ENCODE measurements at regions not wholly inside any gene's neighbourhood (a gene's known extent, or its start where the extent isn't known, plus 50 kb on each side); places are given as distances from the start of the nearest gene placed in this dataset.

- TF ChIP-seq ELF1 (IDR thresholded peaks at IDR 0.05; ENCODE audit: borderline replicate concordance, low read depth) = no peak
- no peaks in the 10 kb centered on the region for H3K27me3 ChIP-seq (ENCODE audit: insufficient read depth, low read length)
- no peak for DNase-seq (ENCODE audit: low read depth, low spot score)
- H2AFZ ChIP-seq (ENCODE audit: low read depth, low read length, poor library complexity, severe bottlenecking) = no peak overlapping the region
- POLR2A ChIA-PET = no interaction called here
- RAD21 ChIA-PET (ENCODE audit: low non-redundant PET in 1 of 2, low total read pairs in 2 of 2, uncharacterized antibody in 2 of 2, unreplicated experiment in 2 of 2) = no interaction called here
- H3K36me3 ChIP-seq (ENCODE audit: control insufficient read depth in 1 of 2, insufficient read depth in 2 of 2, low read length in 2 of 2) = no peaks in the 10 kb centered on the region
- no peaks in the 10 kb centered on the region for H4K20me1 ChIP-seq (ENCODE audit: insufficient read depth)
- no peaks in the 10 kb centered on the region for H3K9me2 ChIP-seq (ENCODE audit: insufficient read depth)
- no peak overlapping the region for H3K9ac ChIP-seq (ENCODE audit: low read length)
- no peaks in the 10 kb centered on the region for H3K79me2 ChIP-seq (ENCODE audit: insufficient read depth, low read length)
- no peaks in the 10 kb centered on the region for H3K9me3 ChIP-seq (ENCODE audit: control insufficient read depth in 1 of 2, insufficient read depth in 1 of 2, low read depth in 1 of 2, low read length in 2 of 2)
- H3K4me1 ChIP-seq (ENCODE audit: control insufficient read depth in 1 of 2, insufficient read depth in 2 of 2, low read length in 2 of 2) = no peaks in the 10 kb centered on the region
- no peak overlapping the region for H3K27ac ChIP-seq (ENCODE audit: low read depth, low read length)
- intact Hi-C loops (cut with micrococcal nuclease) = no loop called here
- no peak overlapping the region for H3K4me3 ChIP-seq (replicated peaks in 1 of 2; ENCODE audit: low read depth in 1 of 2, low read length in 2 of 2)
- CTCF ChIA-PET = no interaction called here
- BruUV-seq (replicated peaks) = no TSS peak
- ATAC-seq = no peak
- H3K4me2 ChIP-seq (ENCODE audit: low read length) = no peak overlapping the region
Observed at GRCh38 chr10:17538941-17539340, 78.2 kb downstream of the HACD1 start.

GRCh38 chr10:17537281-17537680, 79.9 kb downstream of the HACD1 start:
- no peak for ATAC-seq
- no peak overlapping the region for H3K4me2 ChIP-seq (ENCODE audit: low read length)
- POLR2A ChIA-PET = no interaction called here
- RAD21 ChIA-PET (ENCODE audit: low non-redundant PET in 1 of 2, low total read pairs in 2 of 2, uncharacterized antibody in 2 of 2, unreplicated experiment in 2 of 2) = no interaction called here
- H3K9me2 ChIP-seq (ENCODE audit: insufficient read depth) = no peaks in the 10 kb centered on the region
- no peak for TF ChIP-seq MAX (IDR thresholded peaks at IDR 0.05)
- H3K9ac ChIP-seq (ENCODE audit: low read length) = no peak overlapping the region
- no peaks in the 10 kb centered on the region for H3K36me3 ChIP-seq (ENCODE audit: control insufficient read depth in 1 of 2, insufficient read depth in 2 of 2, low read length in 2 of 2)
- H4K20me1 ChIP-seq (ENCODE audit: insufficient read depth) = no peaks in the 10 kb centered on the region
- CTCF ChIA-PET = no interaction called here
- no peaks in the 10 kb centered on the region for H3K9me3 ChIP-seq (ENCODE audit: control insufficient read depth in 1 of 2, insufficient read depth in 1 of 2, low read depth in 1 of 2, low read length in 2 of 2)
- no peak overlapping the region for H3K4me3 ChIP-seq (replicated peaks in 1 of 2; ENCODE audit: low read depth in 1 of 2, low read length in 2 of 2)
- no peaks in the 10 kb centered on the region for H3K27me3 ChIP-seq (ENCODE audit: insufficient read depth, low read length)
- intact Hi-C loops (cut with micrococcal nuclease) = no loop called here
- H3K4me1 ChIP-seq (ENCODE audit: control insufficient read depth in 1 of 2, insufficient read depth in 2 of 2, low read length in 2 of 2) = no peaks in the 10 kb centered on the region
- H2AFZ ChIP-seq (ENCODE audit: low read depth, low read length, poor library complexity, severe bottlenecking) = no peak overlapping the region
- no peaks in the 10 kb centered on the region for H3K79me2 ChIP-seq (ENCODE audit: insufficient read depth, low read length)
- BruUV-seq (replicated peaks) = no TSS peak
- H3K27ac ChIP-seq (ENCODE audit: low read depth, low read length) = no peak overlapping the region
- no peak for DNase-seq (ENCODE audit: low read depth, low spot score)

- H3K9me2 ChIP-seq (ENCODE audit: insufficient read depth) = no peaks in the 10 kb centered on the region
- ChIA-PET POLR2A (no interaction called here), RAD21 (ENCODE audit: low non-redundant PET in 1 of 2, low total read pairs in 2 of 2, uncharacterized antibody in 2 of 2, unreplicated experiment in 2 of 2) (no interaction called here), CTCF (no interaction called here)
- intact Hi-C loops (cut with micrococcal nuclease) = no loop called here
- H3K4me3 ChIP-seq (replicated peaks in 1 of 2; ENCODE audit: low read depth in 1 of 2, low read length in 2 of 2) = no peak overlapping the region
- no peaks in the 10 kb centered on the region for H3K4me1 ChIP-seq (ENCODE audit: control insufficient read depth in 1 of 2, insufficient read depth in 2 of 2, low read length in 2 of 2)
- no peaks in the 10 kb centered on the region for H3K27me3 ChIP-seq (ENCODE audit: insufficient read depth, low read length)
- H3K9me3 ChIP-seq (ENCODE audit: control insufficient read depth in 1 of 2, insufficient read depth in 1 of 2, low read depth in 1 of 2, low read length in 2 of 2) = no peaks in the 10 kb centered on the region
- ATAC-seq (no peak), DNase-seq (ENCODE audit: low read depth, low spot score) (no peak)
- no peak overlapping the region for H3K4me2 ChIP-seq (ENCODE audit: low read length)
- no peaks in the 10 kb centered on the region for H3K36me3 ChIP-seq (ENCODE audit: control insufficient read depth in 1 of 2, insufficient read depth in 2 of 2, low read length in 2 of 2)
- BruUV-seq (replicated peaks) = no TSS peak
- H4K20me1 ChIP-seq (ENCODE audit: insufficient read depth) = no peaks in the 10 kb centered on the region
- no peak overlapping the region for H3K27ac ChIP-seq (ENCODE audit: low read depth, low read length)
- no peak overlapping the region for H3K9ac ChIP-seq (ENCODE audit: low read length)
- H3K79me2 ChIP-seq (ENCODE audit: insufficient read depth, low read length) = no peaks in the 10 kb centered on the region
- no peak for TF ChIP-seq SP1 (IDR thresholded peaks at IDR 0.05; ENCODE audit: low read depth)
- TF ChIP-seq ZFX (IDR thresholded peaks at IDR 0.05) = no peak
- no peak for TF ChIP-seq TCF7L2 (IDR thresholded peaks at IDR 0.05; ENCODE audit: borderline replicate concordance, extremely low read depth, insufficient read depth, insufficient read length)
- no peak for TF ChIP-seq EZH2phosphoT487 (IDR thresholded peaks at IDR 0.05; ENCODE audit: borderline replicate concordance)
- no peak for TF ChIP-seq POLR2A (IDR thresholded peaks at IDR 0.05; ENCODE audit: borderline replicate concordance, extremely low read depth, insufficient read depth, insufficient read length)
- H2AFZ ChIP-seq (ENCODE audit: low read depth, low read length, poor library complexity, severe bottlenecking) = no peak overlapping the region
Observed at GRCh38 chr10:17536221-17536620, 81.0 kb downstream of the HACD1 start.
